Muscle of arm (tissue), 1 donor: ENCODE measurements at regions not wholly inside any gene's neighbourhood (a gene's known extent, or its start where the extent isn't known, plus 50 kb on each side); places are given as distances from the start of the nearest gene placed in this dataset.

Experiments
- DNase-seq: peaks from one replicate; pipeline ENCODE4 v3.0.0-alpha.2; 2013

DNA sequence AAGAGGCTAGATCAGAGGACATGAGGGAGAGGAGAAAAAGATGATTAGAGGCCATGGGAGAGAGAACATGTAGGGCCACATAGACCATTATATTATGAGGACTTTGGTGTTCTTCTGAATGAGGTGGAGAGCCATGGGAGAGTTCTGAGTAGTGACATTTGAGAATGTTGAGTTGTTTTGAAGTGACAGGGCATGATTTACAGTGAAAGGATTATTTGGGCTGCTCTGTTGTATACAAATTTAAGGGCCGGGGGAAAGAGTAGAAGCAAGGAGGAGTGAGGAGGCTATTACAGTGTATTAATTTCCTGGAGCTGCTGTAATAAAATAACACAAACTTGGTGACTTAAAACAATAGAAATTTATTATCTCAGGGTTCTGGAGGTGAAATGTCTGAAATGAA, 102.5 kb upstream of the RGS4 start:
- no peak for DNase-seq

DNA sequence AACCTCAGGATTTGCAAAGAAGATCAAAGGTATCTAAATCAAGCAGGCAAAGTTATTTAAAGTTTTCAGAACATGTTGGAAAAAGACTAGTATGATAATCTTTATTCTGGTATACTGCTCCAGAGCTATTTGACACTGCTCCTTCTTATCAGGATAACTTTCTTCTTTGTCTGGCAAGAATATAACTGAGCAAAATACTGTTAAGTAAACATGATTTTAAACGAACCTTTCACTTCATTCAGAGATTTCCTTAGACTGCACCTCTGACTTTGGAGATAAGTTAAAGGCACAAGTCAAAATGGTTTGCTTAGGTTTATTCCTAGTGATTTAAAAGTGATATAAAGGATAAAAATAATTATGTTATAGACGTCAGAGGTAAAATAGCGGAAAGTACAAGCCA, 103.9 kb upstream of the CCDC190 start:
- DNase-seq = no peak

DNA sequence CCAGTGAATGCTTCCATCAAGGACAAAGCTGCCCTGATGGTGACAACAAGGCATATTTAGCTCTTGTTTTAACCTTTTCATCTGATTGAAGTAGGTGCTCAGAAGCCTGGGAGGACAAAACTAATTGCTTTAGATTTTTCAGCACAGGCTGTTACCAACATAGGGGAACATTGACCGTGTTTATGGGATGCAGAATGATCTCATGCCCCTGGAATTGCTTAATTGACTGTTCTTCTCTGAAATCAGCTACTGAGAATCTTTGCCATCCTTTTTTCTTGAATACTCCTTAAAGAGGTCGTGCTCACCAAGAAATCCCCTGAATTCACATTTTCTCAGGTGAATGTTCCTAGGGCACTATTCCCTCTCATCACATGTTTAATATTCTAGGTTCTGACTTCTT, 95.9 kb upstream of the CCDC190 start:
- no peak for DNase-seq

DNA sequence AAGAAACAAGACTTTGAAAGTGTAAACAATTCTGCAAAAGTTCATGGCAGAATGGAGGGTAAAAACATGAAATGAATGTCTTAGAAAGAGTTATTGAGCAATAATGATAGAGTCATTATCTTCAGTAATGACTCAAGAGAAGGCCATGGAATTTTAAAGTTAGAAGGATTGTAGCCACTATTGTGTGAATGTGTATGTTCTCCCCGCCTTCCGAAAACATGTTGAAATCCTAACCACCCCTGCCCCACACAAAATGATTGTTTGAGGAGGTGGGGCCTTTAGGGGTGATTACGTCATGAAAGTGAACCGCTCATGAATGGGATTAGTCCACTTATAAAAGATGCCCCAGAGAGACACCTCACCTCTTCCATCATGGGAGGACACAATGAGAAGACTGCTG, 93.8 kb upstream of the CCDC190 start:
- DNase-seq = no peak

DNA sequence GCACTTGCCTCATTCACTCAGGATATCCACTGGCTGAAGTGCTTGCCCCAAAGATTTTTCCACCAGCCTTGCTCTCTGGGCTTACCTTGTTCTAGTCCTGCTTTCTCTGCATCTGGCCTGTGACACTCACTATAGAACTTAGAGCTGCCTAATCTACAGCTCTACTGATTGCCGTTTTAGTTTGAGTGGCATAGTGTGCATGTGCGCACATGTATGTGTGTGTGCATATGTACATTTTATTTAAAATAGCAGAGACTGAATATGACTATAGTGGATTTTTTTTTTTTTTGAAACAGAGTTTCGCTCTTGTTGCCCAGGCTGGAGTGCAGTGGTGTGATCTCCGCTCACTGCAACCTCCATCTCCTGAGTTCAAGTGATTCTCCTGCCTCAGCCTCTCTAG, 92.0 kb upstream of the CCDC190 start:
- no peak for DNase-seq

DNA sequence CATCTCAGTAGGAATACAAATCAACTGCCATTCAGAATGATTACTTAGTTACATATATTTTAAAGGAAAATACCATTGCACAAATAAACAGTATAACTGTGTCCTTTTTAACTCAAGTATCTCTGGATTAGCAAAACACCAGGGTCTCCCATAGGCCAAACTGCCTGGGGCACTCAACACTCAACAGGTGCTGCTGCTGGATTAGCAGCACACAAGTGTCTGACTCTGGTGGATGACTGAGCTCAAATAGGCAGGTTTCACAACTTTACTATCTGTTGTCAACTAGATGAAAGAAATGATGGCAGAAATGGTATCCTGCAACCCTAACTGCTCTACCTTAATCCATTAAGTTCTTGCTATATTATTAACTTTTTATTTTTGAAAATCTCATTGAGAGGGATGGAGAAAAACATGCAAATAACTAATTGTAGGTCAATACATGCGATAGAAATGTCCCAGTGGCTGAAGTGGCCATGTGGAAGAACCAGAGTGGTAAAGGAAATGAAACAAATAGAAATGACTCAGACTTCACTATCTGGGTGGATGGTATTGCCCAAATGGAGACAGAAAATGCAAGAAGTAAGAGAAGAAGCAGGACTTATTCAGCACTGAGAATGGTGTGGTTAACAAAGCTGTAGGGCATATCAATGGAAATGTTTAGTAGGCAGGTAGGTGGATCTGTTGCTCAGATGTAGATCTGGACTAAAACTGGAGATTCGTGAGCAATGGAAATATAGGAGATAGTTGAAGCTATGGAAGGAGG, 90.8 kb upstream of the CCDC190 start:
- no peak for DNase-seq

DNA sequence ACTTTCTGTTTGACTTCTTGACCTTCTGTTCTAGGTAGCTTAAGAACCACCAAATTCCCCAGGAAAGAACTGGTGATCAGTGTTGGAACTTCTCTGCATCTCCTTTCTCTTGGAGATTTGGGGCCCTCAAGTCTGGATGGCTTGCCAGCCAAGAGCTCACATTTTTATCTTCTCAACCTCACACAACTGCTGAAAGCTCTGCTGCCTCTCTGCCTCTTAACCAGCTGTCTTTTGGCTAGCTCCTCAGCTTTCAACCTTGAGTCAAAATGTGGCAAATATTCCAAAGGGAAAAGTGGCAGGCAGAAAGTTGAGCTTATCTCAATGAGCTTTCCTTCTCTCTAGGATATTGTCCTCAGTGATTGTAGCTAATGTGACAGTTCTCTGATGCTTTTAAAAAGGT, 89.2 kb upstream of the CCDC190 start:
- DNase-seq = no peak

DNA sequence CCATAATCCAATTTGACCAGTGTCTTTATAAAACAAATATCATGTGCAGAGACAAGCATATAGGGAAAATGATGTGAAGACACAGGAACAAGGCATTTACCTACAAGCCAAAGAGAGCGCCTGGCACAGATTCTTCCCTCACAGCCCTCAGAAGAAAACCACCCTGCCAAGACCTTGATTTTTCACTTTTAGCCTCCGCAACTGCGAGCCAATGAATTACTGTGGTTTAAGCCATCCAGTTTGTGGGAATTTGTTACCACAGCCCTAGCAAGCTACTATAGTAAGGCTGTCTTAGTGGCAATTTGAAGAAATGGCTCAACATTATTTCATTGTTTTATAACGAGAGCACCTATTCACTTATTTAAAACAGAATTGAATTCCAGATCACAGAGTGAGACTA, 85.7 kb upstream of the CCDC190 start:
- DNase-seq = no peak

DNA sequence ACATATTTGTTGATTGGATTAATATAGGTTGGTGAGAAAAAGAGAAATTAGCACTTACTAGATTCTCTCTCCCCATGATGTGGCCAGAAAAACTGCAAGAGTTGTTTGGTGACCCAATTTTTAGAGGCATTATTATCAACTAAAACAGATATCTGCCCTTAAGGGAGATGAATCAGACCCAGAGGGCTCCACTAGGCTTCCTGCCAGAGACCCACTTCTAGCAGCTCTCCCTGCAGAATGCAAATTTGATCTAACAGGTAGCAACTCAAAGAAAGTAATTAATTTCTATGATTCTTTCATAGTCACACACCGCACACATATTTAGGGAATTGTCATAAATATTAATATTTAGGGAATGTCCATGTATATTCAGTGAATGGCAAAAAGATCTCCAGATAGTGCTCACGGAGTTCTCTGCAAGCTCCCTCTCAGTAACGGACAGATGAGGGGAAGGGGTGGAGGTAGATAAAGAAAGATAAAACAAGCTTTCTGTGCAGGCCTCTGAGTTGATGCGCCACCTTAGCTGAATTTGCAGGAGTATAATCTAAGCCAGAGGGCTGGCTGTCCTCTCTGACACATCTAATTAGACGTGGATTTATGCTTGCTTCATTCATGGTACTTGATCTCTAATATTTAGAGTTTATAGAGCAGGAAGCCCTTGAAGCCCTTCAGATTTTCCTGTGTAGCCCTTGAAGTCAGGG, 84.1 kb upstream of the CCDC190 start:
- DNase-seq = no peak

DNA sequence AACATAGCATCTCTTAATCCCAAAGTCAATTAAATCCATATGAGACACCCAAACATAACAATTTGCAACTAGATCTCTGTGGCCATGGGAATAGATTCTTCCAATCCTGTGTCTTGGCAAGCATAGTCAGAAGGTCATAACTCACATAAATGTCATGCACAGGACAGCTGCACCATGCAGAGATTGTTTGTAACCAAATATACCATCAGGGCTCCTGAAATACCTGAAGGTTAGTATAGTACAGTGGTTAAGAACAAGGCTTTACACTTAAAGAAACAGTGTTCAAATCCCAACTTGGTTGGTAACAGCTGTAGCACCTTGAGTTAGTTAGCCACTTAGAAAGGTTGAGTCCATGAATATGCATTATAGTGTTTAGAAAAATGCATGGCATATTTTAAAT, 82.6 kb upstream of the CCDC190 start:
- peak; percentile 12 for DNase-seq

DNA sequence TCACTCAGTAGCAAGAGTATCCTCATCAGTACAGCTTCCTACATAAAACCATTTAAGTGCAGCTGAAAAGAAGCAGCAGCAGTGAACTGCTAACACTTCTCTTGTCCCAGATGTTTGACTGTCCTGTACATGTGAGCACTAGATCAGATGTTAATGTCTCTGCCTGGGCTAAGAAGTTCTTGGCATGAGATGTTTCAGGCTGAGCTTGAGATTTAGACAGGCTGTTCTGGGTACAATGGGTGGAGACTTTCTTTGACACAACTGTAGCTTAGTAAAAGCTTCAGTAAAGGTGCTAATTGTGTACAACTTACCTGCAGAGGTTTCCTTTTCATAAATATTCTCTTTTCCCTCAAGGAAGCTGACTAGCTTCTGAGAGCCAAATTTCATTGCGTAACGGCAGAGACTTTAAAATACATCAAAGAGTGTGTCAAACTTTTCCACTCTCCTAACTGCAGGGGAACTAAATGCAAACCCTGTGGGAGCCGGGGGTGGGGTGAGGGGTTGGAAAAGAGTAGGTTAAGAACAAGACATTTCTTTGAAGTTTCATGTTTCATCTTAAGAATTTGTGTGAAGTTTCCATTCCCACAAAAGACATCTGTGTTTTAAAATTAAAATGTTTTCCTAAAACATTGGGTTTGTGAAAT, 82.1 kb upstream of the CCDC190 start:
- DNase-seq = peak; percentile 7

DNA sequence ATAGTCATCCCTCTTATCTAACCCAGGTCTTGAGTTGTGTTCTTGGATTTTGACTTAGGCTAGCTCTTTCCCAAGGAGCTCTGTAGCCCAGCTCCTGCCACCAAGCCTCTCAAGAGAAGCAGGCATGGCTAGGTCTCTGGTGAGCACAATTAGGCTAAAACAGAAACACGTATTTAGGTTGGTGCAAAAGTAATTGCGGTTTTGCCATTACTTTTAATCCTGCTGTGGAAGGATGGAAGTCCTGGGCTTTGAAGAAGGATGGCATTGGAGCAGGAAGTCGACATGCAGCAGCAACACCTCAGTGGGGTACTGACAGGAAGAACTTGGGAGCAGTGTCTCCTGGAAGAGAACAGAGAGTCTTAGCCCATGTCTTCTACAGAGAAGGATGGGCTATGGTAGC, 80.0 kb upstream of the CCDC190 start:
- no peak for DNase-seq

DNA sequence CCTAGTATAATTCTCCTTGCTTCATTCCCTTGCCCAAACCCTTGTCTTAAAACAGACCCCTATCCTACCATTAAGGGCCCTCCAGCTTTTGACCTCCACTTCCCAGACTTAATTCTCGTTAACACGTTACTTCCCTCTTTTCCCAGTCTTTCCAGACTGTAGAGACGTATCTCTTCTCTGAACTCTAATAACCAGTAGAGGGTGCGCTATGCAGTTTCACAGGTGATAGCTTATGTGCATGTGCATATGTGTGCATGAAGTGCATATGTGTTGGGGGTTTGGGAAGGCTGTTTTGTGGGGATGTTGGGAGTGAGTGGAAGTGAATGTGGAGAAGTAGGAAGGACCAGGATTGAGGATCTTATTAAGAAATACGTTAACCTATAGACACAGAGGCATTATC, 78.1 kb upstream of the CCDC190 start:
- DNase-seq = no peak

DNA sequence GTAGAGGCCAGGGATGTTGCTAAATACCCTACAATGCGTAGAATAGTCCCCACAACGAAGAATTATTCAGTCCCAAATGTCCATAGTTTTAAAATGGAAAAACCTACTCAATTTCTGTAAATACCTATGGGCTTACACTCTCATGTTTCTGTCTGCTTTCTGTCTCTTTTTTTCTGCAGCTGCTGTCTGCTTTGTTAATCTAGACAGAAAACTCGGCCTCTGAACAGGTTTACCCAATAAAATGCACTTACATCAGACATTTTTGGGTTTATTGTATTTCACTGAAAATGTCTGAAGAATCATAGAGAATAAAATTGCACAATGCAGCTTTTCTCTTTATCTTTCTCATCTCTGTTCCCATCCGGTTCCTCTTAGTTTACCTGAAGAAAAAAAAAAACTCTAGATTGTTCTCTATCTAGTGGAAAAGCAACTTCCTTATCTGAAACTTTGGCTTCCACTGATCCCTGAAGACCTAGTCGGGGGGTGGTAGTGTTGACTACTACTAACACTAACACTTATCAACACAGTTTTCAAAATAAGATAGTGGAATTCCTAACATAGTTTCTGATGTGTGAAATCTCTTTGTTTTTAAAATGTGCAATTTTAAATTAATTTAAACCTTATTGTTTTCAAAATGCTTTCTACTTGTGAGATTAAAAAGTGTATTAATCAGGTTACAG, 76.9 kb upstream of the CCDC190 start:
- no peak for DNase-seq

DNA sequence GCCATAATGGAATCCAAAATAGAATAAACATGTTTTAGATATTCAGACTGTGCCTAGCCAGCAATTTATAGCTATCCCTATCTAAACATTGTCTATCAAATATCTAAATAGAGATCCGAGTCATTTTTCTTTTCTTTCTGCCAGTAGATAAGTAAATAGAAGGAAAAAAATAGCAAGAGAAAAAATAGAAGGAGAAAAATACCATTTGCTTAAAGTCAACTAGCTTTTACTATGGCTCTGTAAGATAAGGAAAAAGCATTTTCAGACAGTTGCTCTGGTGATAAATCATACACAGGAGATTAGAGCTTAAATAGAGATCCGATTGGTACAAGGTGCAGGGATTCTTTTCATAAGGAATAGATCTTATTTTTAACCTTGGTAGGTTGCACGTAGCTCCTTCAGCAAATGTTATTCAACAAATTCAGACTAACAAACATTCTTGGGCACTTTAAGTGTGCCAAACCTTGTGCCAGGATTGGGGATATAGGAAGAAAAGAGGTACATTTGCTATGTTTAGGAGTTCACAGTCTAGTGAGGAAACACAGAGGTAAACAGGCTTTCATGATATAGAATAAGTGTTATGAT, 70.1 kb upstream of the CCDC190 start:
- no peak for DNase-seq

DNA sequence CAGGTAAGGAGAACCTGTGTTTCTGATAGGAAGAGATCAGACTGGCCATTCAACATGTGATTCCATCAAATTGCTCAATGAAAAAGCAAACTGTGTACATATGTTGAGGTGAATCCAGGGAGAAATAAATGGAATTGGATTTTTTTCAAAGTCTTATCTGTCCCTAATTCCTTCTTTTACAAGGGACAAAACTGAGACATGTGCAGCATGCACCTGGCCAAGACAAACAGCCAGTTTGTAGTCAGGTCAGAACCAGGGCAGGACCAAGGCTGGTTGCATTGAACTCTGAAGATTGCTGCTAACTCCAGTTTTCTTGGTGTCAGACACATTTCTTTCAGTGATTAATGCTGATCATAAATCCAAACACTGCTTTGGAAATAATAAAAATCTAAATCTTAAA, 69.6 kb upstream of the CCDC190 start:
- DNase-seq = no peak

DNA sequence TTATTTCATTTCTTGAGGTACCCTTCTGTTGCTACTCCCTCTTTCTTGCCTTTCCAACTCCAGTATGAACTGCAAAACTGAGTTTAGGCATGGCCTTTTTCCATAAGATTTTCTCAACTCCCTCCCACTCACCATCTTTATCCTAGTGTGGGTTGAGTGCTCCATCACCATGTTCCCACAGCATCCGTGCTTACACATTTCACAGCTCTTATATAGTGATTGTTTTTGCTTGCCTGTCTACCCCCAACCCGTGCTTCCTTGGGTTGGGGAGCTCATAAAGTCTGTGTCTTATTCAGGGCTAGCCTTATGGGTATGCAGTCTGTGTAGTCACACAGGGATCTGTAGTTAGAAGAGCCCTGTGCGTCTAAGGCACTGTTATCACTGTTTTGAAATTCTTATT, 68.2 kb upstream of the CCDC190 start:
- DNase-seq = no peak

DNA sequence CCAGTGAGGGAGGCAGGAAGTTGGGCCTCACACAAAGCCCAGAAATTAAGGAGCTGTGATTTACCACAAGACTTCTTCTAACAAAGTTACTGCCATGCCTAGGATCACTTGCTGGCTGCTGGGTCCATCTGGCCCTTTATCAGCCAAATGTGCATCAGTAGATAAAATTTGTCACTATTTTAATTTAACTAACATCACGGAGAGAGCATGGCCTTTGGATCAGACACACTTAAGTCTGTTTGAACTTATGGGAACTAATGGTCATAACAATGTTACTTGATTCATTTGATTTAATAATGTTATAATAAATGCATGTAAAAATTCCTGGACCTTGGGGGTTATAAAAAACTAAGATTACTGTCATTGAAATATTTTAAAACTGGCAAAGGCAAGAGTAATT, 67.2 kb upstream of the CCDC190 start:
- no peak for DNase-seq

DNA sequence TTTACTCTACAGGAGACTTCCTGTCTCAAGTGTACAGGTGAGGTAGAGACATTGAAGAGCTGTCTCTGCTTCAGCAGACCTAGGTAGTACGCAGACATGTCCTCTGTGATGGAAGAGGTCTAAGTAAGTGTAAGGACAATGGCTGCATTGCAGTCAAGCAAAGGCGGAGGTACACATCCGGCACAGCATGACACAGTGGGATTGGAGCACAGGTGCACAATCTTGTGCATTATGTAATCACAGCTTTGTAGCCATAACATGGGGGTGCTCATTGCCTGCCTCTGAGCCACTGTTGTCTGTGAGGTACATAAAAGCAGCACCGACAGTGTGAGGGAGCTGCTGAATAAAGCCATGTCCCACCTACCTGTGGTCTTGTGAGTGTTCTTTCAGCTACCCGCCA, 66.4 kb upstream of the CCDC190 start:
- no peak for DNase-seq

DNA sequence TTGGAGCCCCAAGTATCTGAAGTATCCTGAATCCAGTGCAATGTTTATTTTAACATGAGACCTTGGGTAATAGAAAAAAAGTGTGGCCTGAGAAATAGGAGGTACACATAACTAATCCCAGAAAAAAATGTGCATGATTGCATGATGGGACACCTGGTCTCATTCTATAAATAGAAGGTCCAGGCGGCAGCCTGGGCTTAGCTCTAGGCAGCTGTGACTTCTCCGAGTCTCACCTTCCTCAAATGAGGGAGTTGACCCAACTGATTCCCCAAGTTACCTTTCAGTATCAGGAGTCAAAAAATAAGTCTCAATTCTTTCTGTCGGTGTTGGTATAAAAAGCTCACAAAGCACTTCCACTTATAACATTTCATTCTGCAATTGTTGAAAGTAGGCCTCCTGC, 65.9 kb upstream of the CCDC190 start:
- no peak for DNase-seq

DNA sequence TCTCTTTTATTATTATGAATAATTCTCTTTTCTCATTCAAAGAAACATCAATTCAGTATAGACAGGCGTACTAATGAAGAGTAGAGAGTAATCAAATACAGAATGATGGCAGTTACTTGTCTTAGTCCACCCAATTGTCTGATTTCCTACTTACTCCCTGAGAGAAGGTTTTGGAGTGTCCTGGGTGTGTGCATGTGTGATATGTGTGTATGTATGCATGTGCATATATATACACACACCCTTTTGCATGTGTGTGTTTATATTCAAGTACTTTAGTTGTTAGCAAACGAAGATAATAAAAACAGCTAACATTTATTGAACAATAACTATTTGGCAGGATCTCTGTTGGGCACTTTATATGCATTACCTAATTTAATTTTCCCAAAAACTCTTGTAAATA, 63.2 kb upstream of the CCDC190 start:
- no peak for DNase-seq

DNA sequence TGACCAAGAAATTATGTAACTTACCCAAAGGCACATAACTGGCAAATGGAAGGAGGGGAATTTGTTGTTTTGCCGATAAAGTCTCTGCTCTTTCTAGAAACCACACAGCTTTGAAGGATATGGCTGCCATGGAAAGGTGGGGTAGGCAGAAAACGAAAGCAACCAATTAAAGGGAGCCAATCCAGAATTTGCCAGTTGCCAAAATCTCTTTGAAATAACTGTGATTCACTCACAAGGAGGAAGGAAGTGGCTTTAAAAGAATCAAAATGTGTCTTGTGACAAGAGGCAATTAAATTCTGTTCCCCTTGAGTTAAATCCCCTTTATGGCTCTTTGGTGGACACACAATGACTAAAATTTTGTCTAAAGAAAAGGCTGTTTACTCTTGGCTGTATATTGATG, 61.2 kb upstream of the CCDC190 start:
- no peak for DNase-seq
